DMS153 treated with DMSO at 0.1 percent for 48 hours (cell line): ENCODE measurements at regions not wholly inside any gene's neighbourhood (a gene's known extent, or its start where the extent isn't known, plus 50 kb on each side); places are given as distances from the start of the nearest gene placed in this dataset.
"Not testable (repeated sequence)": the region's sequence is repeated elsewhere in the genome, so short reads cannot be mapped to it uniquely, and the experiment has no call there.

Source experiments
- DNase-seq: peaks from one replicate; lab custom pipeline; 2025; ENCODE audit not compliant: unreplicated experiment; lab: John Stamatoyannopoulos, UW

DNA sequence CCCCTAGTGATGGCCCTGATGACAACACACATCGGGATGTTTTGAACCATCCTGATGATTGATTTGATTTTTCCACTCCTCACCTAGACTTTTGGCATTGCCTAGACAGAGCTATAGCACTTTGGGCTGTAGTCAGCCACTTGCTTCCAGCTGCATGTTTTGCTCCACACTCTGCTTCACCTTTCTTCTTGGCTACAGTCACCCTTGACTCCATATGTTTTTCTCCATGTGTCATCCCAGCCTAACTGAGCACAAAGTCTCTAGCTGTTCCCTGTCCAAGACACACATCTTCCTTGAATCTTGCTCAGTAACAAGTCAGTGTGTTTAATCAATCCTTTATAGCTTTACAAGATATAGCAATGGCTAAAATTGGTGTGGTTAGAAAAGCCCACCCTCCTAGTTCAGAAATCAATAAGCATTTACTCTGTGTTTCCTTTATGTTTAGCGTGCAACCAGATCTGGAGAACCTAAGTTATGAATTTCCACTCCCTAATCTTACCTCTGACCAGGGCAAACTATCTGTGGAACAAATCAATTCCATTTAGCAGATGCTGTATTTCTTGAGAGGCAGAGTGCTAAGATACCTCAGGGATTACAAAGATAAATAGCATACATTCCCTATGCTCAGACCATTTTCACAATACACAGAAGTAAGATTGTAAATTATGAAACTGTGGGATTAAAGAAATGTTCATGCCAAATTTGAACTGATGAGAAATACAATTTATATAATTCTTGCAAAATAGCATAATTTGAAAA lies 98.4 kb upstream of the LYPLAL1 start:
- DNase-seq, result no peak

DNA sequence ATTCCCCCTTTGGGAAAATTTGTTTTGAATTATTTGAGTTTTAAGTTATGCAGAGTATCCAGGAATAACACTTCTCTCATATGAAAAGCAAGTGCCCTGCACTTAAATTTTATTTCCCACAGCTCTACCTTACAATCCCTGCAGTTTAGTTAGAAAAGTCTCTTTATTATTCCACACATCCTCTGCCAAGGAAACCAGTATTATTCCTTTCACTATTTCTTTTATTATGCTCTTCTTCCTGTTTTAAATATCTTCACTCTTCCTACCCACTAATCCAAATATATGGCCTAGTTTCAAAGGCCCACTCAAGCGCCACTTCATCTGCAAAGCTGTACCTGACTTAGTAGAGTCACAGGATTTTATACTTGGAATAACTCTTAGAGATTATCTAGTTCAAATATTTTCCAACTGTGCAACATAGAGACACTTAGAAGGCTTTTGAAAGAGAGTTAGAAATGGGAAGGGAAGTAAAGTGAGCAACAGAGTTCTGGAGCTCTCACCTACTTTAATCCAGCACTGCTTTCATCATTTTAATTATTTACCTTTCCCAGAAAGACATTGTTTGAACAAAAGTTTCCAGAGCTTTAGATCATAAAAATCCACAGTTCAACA lies 97.2 kb upstream of the LYPLAL1 start:
- DNase-seq, result no peak

DNA sequence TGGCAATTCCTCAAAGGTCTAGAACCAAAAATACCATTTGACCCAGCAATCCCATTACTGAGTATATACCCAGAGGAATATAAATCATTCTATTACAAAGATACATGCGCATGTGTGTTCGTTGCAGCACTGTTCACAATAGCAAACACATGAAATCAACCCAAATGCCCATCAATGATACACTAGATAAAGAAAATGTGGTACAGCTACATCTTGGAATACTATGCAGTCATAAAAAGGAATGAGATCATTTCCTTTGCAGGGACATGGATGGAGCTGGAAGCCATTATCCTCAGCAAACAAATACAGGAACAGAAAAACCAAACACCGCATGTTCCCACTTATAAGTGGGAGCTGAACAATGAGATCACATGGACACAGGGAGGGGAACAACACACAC lies 95.9 kb upstream of the LYPLAL1 start:
- DNase-seq, result not testable (repeated sequence)

DNA sequence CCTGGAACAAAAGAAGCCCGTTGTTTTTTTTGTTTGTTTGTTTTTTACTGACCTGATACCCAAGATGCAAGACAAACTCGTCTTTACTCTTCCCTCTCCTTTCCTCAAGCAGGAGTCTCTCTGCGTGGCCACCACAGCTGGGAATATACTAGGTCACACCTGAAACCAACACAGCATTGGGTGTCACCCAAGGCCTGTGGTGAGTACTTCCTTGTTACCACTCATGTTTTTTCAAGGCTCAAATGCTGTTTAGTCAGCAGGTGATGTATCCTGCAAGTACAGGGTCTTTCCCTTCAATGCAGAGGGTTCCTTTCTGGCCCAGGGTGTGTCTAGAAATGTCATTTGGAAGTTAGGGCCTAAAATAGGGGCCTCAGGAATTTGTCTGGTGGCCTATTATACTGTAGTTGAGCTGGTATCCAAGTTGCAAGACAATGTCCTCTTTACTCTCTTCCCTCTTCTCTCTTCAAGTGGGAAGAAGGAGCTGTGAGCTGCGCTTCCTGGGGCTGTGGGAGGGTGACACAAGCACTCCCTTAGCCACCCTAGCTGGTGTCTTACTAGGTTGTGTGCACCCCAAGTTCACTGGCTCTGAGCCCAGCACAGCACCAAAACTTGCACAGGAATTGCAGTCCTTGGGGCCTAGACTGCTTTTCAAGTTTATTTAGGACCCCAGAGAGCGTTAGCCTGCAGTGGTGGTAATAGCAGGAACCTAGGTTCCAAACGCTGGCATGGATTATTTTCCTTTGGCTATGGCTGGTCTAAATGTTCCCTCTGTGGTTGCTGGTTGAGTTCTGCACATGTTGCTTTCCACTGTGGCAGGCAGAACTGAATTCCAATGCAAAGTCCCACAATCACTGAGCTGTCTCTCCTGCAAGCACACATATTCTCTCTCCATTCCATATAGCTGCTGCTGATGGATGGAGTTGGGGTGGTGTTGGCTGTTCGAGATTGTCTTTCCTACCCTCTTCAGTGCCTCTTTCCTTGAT lies 91.4 kb upstream of the LYPLAL1 start:
- no peak for DNase-seq

DNA sequence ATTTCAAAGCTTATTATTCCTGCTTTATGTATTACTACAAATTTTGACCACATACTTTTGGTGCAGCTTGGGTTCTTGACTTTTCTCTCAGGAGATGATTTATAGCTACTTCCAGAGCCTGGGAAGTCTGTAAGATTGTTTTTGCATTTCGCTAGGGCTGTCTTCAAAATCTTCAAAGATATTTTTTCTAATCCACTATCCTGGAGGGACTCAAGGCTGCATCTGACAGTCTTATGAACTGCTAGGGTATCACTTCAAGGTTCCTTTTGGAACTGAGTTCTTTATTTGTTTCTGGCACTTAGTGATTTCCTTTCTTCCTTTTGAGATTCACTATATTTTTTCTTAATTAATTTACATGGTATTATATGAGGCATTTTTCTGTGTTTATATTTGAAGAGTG lies 90.0 kb upstream of the LYPLAL1 start:
- no peak for DNase-seq

DNA sequence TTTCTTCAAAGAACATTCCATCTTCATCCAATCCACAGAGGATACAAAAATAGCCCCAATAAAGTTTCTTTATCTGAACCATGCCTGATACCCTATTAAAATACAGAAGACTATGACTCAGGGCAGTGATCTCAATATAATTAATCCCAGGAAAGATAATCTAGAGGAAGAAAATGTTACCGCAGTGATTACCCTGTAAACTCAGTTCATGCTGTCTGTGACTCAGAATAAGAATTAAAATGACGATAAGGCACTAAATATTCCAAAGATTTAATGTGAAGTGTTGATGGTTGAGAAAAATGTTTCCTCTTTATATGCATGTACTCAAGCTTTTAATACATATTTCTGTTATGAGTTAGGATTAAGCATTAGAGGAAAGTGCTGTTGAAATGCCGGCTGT lies 88.6 kb upstream of the LYPLAL1 start:
- DNase-seq, result no peak

DNA sequence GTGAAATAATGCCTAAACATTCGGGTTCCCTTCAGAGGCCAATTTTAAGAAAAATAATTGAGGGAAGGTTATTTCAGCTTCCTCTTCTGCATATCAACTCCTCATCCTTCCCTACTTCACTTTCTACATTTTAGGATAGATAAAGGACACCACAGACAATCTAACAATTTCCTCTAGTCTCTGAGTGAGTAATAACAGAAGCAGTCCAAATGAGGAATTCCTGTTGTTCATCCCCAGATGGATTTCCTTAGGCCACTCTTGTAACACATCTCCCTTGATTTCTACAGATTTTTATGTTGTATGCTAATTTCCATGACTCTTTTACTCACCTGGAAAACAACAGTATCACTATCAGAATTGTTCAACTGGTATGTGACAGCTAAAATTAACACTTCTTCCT lies 87.7 kb upstream of the LYPLAL1 start:
- no peak for DNase-seq

DNA sequence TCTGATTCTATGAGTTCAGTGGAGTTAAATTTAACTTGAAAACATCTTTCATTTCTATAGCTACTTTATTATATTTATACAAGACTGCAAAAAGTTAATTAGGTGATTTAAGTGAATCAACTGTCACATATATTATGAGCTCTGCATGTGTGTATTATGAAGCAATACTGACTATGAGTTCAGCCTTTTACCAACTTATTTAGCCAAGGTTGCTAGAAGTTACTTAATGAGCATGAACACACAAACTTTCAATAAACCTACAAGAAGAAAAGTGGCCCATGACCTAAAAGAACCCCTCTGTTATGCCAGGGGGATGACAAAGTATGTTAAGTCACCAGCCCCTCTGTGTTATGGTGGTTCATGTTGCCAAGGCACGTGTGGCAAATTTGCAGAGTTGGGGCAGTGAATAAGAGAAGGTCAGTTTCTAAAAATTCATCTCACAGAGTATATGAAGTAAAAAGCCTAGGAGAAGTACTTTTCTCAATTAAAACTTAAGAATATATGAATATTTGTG lies 86.7 kb upstream of the LYPLAL1 start:
- DNase-seq, result no peak

DNA sequence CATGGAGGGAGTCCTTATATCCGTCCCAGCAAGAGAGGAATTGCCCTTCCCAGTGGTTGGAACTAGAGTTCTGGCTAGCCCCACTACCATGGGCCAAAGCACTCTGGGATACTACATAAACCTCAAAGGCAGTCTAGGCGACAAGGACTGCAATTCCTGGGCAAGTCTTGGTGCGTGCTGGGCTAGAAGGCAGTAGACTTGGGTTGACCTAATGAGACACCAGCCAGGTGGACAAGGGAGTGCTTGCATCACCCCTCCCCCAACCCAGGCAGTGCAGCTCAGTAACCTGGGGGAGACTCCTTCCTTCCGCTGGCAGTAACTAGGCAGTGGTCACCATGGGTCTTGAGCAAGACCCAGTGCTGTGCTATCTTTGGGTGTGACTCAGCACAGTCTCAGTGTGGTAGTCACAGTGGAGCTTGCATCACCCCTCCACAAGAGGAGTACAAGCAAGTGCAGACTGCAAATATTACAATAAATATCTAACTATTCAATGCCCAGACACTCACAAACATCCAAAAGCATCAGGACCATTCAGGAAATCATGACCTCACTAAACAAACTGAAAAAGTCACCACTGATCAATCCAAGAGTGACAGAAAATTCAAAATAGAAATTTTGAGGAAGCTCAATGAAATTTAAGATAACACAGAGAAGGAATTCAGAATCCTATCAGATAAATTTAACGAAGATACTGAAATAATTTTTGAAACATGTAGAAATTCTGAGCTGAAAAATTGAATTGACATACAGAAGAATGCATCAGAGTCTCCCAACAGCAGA lies 84.7 kb upstream of the LYPLAL1 start:
- no peak for DNase-seq

DNA sequence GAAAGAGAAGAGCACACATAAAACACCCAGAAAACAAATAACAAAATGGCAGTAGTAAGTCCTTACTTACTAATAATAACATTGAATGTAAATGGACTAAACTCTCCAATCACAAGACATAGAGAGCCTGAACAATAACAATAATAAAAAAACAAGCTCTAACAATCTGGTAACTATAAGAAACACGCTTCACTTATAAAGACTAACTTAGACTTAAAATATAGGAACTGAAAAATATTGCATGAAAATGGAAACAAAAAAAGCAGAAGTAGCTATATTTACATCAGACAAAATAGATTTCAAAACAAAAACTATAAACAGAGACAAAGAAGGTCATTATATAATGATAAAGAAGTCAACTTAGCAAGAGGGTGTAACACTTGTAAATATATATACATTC lies 83.1 kb upstream of the LYPLAL1 start:
- DNase-seq, result no peak

DNA sequence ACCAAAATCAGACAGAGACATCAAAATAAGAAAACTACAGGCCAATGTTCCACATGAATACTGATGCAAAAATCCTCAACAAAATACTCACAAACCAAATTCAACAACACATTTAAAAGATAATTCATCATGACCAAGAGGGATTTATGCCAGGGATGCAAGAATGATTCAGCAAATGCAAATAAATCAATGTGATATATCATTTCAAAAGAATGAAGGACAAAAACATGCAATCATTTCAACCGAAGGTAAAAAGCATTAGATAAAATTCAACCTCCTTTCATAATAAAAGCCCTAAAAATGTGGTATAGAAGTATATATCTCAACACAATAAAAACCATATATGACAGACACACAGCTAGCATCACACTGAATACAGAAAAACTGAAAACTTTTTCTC lies 81.5 kb upstream of the LYPLAL1 start:
- DNase-seq, result no peak

DNA sequence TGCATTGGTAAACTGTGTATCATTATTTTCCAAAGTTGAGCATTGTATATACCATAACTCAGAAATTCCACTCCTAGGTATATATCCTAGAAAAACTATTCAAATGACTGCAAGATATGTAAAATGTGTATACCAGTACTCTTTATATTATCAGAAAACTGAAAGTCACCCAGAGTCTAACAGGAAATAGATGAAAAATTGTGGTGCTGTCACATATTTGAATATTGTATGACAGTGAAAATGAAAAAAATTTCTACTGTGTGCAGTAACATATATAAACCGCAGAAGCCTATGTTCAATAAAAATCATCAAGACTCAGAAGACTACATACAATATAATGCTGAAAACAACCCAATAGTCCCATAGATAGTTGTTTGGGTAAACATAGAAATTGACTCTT lies 74.4 kb upstream of the LYPLAL1 start:
- no peak for DNase-seq

DNA sequence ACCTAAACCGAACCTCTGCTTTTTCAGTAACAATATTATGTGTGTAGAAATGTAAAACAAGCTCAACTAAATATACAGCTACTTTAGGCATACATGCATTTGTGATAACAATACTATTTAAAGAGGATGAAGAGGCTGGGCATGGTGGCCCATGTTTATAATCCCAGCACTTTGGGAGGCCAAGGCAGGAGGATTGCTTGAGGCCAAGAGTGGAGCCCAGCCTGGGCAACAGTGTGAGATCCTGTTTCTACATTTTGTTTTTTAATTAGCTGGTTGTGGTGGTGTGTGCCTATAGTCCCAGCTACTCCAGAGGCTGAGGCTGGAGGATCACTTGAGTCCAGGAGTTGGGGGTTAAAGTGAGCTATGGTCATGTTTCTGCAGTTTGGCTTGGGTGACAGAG lies 73.6 kb upstream of the LYPLAL1 start:
- no peak for DNase-seq

DNA sequence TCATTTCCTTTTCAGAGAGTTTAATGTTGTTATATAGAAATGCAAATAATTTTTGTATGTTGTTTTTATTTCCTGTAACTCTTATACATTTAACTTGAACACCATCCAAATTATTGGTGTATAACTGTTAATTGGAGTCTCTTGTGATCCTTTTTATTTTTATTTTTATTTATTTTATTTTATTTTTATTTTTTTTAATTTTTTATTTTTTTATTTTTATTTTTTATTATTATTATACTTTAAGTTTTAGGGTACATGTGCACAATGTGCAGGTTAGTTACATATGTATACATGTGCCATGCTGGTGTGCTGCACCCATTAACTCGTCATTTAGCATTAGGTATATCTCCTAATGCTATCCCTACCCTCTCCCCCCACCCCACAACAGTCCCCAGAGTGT lies 71.2 kb upstream of the LYPLAL1 start:
- DNase-seq, result not testable (repeated sequence)

DNA sequence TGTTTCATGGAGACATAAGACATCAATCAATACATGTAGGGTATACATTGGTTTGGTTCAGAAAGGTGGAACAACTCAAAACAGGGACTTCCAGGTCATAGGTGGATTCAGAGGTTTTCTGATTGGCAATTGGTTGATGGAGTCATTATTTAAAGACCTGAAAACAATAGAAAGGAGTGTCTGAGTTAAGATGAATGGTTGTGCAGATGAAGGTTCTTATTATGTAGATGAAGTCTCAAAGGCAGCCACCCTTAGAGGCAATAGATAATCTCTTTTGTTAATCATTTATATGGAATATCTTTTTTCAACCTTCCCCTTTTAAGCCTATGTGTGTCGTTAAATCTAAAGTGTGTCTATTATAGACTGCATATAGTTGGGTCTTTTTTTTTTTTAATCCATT lies 67.8 kb upstream of the LYPLAL1 start:
- no peak for DNase-seq

DNA sequence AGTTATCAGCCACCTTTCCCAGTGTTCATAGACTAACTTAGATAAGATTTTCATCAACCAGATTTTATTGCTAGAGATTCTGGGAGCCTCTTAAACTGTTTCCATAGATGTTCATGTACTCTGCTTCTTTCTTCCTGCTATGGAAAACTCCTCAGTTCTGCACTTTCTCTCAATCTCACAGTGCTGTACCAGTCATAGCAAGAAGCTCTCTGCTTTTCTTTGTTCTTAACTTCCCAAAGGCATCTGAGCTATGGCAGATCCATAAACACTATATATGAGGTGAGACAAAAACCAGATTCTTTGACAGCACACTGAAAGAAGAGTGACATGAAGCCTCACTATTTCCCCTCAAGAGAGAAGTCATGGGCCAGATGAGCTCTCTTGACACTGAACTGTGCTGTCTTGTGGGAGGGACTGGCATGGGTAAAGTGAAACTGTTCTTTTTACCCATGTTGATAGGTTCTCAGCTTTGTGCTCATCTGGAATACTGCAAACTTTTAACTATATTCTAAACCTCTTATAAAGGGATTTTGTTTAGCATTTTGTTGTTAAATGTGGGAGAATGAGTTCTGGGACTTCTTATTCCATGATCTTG lies 64.2 kb upstream of the LYPLAL1 start:
- DNase-seq, result no peak

DNA sequence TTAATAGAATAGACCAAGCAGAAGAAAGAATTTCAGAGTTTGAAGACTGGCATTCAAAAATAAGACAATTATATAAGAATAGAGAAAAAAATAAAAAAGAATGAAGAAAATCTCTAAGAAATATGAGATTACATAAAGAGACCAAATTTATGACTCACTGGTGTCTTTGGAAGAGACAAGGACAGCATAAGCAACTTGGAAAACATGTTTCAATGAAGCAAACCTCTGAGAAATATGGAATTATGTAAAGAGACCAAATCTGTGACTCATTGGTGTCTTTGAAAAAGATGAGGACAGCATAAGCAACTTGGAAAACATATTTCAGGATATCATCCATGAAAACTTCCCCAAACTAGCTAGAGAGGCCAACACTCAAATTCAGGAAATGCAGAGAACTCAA lies 60.4 kb upstream of the LYPLAL1 start:
- no peak for DNase-seq

DNA sequence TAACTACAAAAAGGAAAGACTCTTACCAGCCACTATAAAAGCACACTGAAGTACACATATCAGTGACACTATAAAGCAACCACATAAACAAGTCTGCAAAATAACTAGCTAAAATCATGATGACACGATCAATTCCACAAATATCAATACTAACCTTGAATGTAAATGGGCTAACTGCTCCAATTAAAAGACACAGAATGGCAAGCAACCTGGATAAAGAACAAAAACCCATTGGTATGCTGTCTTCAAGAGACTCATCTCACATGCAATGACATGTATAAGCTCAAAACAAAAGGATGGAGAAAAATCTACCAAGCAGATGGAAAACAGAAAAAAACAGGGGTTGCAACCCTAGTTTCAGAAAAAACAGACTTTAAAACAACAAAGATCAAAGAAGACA lies 59.7 kb upstream of the LYPLAL1 start:
- no peak for DNase-seq

DNA sequence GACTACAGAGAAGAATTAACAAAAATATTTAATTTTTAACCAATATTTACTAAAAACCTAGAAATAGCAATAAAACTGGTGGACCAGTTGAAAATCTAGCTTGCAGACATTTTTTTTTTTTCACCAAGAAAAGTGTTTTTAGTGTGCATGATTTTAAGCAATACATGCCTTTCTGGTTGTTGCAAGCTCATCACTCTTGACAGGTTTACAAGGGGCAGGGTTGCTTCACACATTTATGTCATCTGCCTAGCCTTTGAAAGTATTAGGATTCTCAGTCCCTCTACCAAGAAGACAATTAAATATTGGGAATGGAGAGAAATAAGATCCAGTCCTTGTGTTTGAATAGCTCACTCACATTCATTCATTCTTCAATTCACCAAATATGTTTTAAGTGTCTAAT lies 53.8 kb upstream of the LYPLAL1 start:
- DNase-seq, result no peak
